GM20000 (cell line): ENCODE measurements at regions not wholly inside any gene's neighbourhood (a gene's known extent, or its start where the extent isn't known, plus 50 kb on each side); places are given as distances from the start of the nearest gene placed in this dataset.

Source experiments
- DNase-seq: peaks from one replicate; pipeline ENCODE4 v3.0.0; 2012; ENCODE audit warnings: low spot score
- CTCF ChIP-seq: IDR thresholded peaks from 2 replicates; pipeline ENCODE4 v1.5.1; 2012; ENCODE audit warnings: mild to moderate bottlenecking, control low read depth; ENCODE audit errors: extremely low read depth, missing control alignments

DNA sequence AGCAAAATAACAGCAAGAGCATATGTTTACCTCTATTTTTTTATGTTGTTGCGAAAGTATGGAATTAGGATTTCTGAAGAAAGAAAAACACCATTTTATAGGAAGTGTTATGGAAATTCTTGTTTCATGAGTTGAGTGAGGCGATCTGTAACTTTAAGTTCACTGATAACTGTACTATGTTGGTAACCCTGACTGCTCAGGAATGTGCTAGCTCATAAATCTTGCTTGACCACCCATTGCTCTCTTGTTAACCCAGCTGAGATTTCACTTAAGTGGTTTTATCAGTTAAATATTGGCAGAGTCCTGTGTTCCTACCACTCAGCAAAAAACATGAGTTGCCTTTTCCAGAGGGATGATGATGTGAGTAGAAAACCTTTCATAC lies 91.1 kb upstream of the STARD4 start:
- TF ChIP-seq CTCF, result no peak
- DNase-seq, result no peak

DNA sequence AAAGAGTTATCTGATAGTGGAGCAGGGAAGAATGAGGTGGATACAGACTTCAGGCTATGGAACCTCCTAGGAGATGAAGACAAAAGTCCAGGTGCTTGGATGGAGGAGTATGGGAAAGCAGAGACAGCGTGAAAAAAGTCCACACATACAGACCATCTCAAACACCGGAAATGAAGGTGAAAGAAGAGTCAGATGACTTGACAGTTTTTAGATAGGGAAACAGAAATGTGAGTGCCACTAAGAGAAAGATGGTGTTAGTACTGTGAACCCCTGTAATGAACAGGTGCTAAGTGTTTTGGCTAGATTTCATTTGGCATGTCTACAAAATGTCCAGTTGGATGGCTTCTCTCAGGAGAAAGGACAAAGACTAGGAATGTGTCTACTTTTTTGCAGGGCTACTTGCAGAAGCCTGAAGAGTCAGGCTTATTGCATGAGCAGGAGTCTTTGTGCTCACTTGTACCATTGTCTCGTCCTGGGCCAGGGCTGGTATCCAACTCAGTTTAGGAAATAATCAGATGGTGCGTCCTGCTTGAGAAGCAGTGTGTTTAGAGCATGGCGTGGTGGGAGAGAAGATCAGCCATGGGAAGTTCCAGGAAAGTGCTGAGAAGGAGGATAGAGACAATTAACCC lies 90.6 kb upstream of the STARD4 start:
- TF ChIP-seq CTCF, result no peak
- DNase-seq, result no peak

DNA sequence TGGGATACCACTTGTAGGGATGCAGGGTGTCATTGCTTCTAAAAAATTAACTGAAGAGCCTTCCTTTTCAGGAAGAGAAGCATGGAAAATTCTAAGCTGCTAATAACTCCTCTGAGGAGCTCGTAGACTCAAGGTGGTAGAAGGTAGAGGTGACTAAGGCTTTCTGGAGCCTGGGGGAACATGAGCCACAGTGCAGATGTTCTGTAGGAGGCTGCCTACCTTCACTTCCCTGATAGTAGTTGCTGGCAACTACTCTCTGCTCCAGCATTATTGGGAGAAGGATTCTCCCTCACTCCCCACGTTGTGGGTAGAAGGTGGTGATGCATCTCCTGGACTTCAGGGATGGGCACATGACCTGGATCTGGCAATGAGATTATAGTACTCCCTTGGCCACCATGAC lies 86.7 kb upstream of the STARD4 start:
- no peak for DNase-seq
- TF ChIP-seq CTCF, result no peak

GRCh38 chr5:111597491-111597890 lies 85.2 kb upstream of the STARD4 start:
- TF ChIP-seq CTCF, result no peak
- DNase-seq, result no peak

GRCh38 chr5:111596705-111597104 lies 84.4 kb upstream of the STARD4 start:
- DNase-seq, result no peak
- no peak for TF ChIP-seq CTCF

DNA sequence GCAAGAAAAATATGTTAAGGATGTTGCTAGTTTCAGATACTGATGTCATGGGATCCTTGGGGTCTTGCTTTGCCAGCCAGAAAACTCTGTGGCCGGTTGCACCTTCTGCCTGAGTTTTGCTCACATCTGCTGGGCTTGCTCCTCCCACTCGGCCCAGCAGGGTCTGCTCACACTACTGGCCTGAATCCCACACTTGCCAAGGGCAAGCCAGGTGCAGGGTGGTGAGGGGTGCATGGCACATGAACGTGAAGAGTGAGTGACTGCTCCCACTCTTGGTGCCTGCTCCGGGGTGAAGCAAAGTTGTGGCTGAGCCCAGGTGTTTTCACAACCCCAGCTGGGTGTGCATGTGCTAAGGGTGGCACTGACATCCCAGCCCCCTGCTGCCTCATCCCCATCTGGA lies 83.1 kb upstream of the STARD4 start:
- DNase-seq, result no peak
- no peak for TF ChIP-seq CTCF

DNA sequence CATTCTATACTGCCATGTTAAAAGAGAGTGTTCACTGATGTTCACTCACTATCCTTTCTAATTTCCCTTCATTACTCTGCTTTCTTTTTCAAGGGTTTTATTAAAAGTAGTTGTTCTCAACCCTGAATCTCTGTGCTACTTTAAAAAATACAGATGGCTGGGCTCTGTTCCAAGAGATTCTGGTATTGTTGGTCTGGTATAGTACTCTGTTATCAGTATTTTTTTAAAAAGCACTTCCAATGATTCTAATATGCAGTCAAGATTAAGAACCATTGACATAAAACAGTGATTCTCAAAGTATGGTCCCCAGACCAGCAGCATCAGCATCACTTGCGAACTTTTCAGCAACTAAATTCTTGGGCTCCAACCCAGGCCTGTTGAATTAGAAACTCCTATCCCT lies 77.0 kb upstream of the STARD4 start:
- TF ChIP-seq CTCF, result no peak
- DNase-seq, result no peak
